Esophagus muscularis mucosa (tissue), 4 donors: ENCODE measurements at regions not wholly inside any gene's neighbourhood (a gene's known extent, or its start where the extent isn't known, plus 50 kb on each side); places are given as distances from the start of the nearest gene placed in this dataset.
"Not testable (repeated sequence)": the region's sequence is repeated elsewhere in the genome, so short reads cannot be mapped to it uniquely, and the experiment has no call there.

ENCODE experiments used
- DNase-seq: peaks from one replicate; pipeline ENCODE4 v3.0.0-alpha.2; 2017; ENCODE audit errors: extremely low spot score
- H3K27ac ChIP-seq, 4 donors: fragments of 200-600 bp; sonication (generic); replicated peaks in 1 of 4; 1 replicate in 3 of 4; 2 replicates in 1 of 4; pipeline ENCODE4 v1.5.1; 2016 to 2019; ENCODE audit warnings: mild to moderate bottlenecking in 1 of 4
- H3K27me3 ChIP-seq, 4 donors: fragments of 200-600 bp; sonication (generic); one replicate each; pipeline versions ENCODE4 v1.5.1 to v1.6.0; 2016 to 2019
- H3K36me3 ChIP-seq, 4 donors: fragments of 200-600 bp; sonication (generic); one replicate each; pipeline ENCODE4 v1.5.1; 2016 to 2019
- H3K4me1 ChIP-seq, 4 donors: fragments of 200-600 bp; sonication (generic); one replicate each; pipeline ENCODE4 v1.5.1; 2016 to 2019
- H3K4me3 ChIP-seq, 4 donors: fragments of 200-600 bp; sonication (generic); 1 replicate in 2 of 4; 2 replicates in 2 of 4; pipeline ENCODE4 v1.5.1; 2016 to 2019; ENCODE audit warnings: mild to moderate bottlenecking in 4 of 4, moderate library complexity in 1 of 4
- H3K9me3 ChIP-seq, 4 donors: fragments of 200-600 bp; sonication (generic); 1 replicate in 3 of 4; 2 replicates in 1 of 4; pipeline ENCODE4 v1.5.1; 2016 to 2019
- EP300 ChIP-seq: sonication (generic); formaldehyde crosslinking; IDR thresholded peaks from one replicate; pipeline ENCODE4 v1.6.1; 2017; ENCODE audit warnings: antibody characterized with exemption
- POLR2A ChIP-seq: fragments of 450-650 bp; IDR thresholded peaks from one replicate; pipeline ENCODE4 v1.6.1; 2017; ENCODE audit warnings: antibody characterized with exemption, moderate library complexity, mild to moderate bottlenecking, low read depth
- POLR2AphosphoS5 ChIP-seq, 2 donors: sonication (generic); formaldehyde crosslinking; IDR thresholded peaks; one replicate each; pipeline ENCODE4 v1.6.1; 2017; ENCODE audit warnings: antibody characterized with exemption in 2 of 2
- WGBS: methylation state at CpG from one replicate; pipeline ENCODE4 v1.1.5; 2018; 5-methylcytosine and 5-hydroxymethylcytosine counted together
- intact Hi-C: fragments of 100-400 bp; cut with DNase I; formaldehyde crosslinking; loops from one replicate; pipeline ENCODE4 v1.15.1; 2023
- TF ChIP-seq, protein P1 (sequence below), 3 experiments: fragments of 200-600 bp in 2 of 3; fragments of 450-650 bp in 1 of 3; sonication (generic) in 2 of 3; IDR thresholded peaks; one replicate each; pipeline ENCODE4 v1.5.1; 2017 to 2019; ENCODE audit warnings: antibody characterized with exemption in 3 of 3, mild to moderate bottlenecking in 2 of 3, moderate library complexity in 1 of 3

DNA sequence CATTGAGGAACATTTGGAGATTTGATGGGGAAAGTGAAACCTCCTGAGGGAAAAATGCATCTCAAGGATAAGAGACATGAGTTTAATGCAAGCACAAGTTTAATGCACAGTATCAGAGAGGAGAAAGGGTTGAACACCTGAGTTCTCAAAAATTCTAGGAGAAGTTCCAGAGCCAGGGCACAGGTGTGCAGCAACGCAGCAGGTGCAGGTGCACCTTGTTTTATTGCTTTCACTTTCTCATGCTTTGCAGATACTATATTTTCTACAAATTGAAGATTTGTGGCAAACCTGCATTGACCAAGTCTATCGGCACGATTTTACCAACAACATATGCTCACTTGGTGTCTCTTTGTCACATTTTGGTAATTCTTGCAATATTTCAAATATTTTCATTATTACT is 267.6 kb upstream of the HNRNPA3 start:
- Histone ChIP-seq H3K9me3 (peaks cover 0 to 5% (median 0%) of the 10 kb centered on the region in 4 donors), H3K36me3 (no peaks in the 10 kb centered on the region), H3K4me3 (no peak overlapping the region), H3K27me3 (no peaks in the 10 kb centered on the region), H3K4me1 (no peaks in the 10 kb centered on the region), H3K27ac (no peak overlapping the region)
- intact Hi-C loops, result no loop called here
- WGBS, result 92% methylated on average over 3 of the region's 3 CpGs
- no peak for DNase-seq
- TF ChIP-seq, protein P1, sequence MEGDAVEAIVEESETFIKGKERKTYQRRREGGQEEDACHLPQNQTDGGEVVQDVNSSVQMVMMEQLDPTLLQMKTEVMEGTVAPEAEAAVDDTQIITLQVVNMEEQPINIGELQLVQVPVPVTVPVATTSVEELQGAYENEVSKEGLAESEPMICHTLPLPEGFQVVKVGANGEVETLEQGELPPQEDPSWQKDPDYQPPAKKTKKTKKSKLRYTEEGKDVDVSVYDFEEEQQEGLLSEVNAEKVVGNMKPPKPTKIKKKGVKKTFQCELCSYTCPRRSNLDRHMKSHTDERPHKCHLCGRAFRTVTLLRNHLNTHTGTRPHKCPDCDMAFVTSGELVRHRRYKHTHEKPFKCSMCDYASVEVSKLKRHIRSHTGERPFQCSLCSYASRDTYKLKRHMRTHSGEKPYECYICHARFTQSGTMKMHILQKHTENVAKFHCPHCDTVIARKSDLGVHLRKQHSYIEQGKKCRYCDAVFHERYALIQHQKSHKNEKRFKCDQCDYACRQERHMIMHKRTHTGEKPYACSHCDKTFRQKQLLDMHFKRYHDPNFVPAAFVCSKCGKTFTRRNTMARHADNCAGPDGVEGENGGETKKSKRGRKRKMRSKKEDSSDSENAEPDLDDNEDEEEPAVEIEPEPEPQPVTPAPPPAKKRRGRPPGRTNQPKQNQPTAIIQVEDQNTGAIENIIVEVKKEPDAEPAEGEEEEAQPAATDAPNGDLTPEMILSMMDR (IDR thresholded peaks at IDR 0.05), result no peak
- TF ChIP-seq POLR2A (no peak), EP300 (no peak), POLR2AphosphoS5 (IDR thresholded peaks at IDR 0.05) (no peak)

DNA sequence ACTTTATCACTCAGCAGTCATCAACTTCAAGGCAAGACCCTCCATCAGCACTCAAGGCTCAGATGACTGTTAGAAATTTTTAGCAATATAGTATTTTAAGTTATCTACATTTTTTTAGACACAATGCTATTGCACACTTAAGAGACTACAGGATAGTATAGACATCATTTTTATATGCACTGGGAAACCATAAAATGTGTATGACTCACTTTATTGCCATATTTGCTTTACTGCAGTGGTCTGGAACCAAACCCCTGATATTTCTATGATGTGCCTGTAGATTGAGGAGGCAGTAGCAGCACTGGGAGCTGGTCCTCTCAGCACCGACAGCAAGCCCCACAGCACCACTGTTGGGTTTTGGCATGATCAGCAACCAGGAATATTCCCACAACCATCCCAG is 264.8 kb upstream of the HNRNPA3 start:
- no peaks in the 10 kb centered on the region for H3K27me3 ChIP-seq
- H3K9me3 ChIP-seq, result peaks cover 0 to 11% (median 0%) of the 10 kb centered on the region in 4 donors
- no peak for DNase-seq
- H3K36me3 ChIP-seq, result no peaks in the 10 kb centered on the region
- intact Hi-C loops, result no loop called here
- no peak overlapping the region for H3K4me3 ChIP-seq
- H3K27ac ChIP-seq, result no peak overlapping the region
- no peak for TF ChIP-seq POLR2AphosphoS5 (IDR thresholded peaks at IDR 0.05)
- no peak for TF ChIP-seq POLR2A
- TF ChIP-seq, protein P1 (IDR thresholded peaks at IDR 0.05), result no peak
- TF ChIP-seq EP300, result no peak
- WGBS, result 89% methylated on average over 1 of the region's 1 CpG
- no peaks in the 10 kb centered on the region for H3K4me1 ChIP-seq

DNA sequence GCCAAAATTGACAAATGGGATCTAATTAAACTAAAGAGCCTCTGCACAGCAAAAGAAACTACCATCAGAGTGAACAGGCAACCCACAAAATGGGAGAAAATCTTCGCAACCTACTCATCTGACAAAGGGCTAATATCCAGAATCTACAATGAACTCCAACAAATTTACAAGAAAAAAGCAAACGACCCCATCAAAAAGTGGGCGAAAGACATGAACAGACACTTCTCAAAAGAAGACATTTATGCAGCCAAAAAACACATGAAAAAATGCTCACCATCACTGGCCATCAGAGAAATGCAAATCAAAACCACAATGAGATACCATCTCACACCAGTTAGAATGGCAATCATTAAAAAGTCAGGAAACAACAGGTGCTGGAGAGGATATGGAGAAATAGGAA is 261.4 kb upstream of the HNRNPA3 start:
- WGBS, result 87% methylated on average over 3 of the region's 3 CpGs
- H3K9me3 ChIP-seq, result peaks cover 0 to 11% (median 0%) of the 10 kb centered on the region in 4 donors
- DNase-seq, H3K27me3 ChIP-seq, H3K27ac ChIP-seq, H3K4me3 ChIP-seq, intact Hi-C loops, H3K36me3 ChIP-seq, H3K4me1 ChIP-seq: not testable (repeated sequence)

DNA sequence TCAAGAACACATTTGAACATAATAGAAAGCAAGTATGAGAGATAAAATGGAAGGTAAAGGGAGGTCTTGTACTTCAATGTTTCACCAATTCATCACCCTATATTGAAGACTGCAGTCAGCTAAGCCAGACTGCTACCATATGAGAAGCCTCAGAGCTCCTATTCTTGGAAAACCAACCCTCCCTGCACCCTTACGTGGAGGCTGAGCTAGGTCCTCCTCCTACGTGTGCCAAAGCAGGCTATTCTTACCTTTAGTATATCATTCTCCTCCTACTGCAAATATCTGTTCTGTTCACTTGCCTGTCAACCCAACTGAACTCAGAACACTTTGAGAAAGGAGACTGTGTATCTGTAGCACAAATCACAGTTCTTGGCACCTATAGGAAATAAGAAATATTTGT is 255.8 kb upstream of the HNRNPA3 start:
- WGBS, result 43% methylated on average over 2 of the region's 2 CpGs
- Histone ChIP-seq H3K4me1 (no peaks in the 10 kb centered on the region), H3K9me3 (no peaks in the 10 kb centered on the region), H3K27me3 (no peaks in the 10 kb centered on the region), H3K36me3 (no peaks in the 10 kb centered on the region), H3K27ac (no peak overlapping the region), H3K4me3 (no peak overlapping the region)
- no peak for DNase-seq
- no peak for TF ChIP-seq EP300
- TF ChIP-seq, protein P1 (IDR thresholded peaks at IDR 0.05), result no peak
- TF ChIP-seq POLR2AphosphoS5 (IDR thresholded peaks at IDR 0.05), result no peak
- no peak for TF ChIP-seq POLR2A
- intact Hi-C loops, result no loop called here

DNA sequence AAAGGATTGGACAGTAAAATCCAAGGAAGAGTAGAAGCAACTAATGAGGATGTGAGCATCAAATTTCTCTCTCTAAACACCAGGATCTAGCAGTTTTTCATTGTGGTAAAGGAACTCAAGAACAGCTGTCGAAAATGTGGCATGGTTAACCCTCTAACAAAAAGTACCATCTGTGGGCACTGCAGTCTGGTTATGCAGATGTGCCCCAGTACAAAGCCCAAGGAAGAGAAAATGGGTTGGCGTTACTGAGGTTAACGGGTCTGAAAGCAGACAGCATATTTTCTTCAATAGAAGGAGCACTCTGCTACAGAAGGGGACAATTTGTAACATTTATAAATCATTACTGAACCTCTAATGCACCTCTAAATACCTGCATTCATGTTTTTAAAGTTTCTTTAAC is 253.0 kb upstream of the HNRNPA3 start:
- Histone ChIP-seq H3K27ac (no peak overlapping the region), H3K9me3 (no peaks in the 10 kb centered on the region), H3K27me3 (no peaks in the 10 kb centered on the region), H3K4me3 (no peak overlapping the region), H3K36me3 (no peaks in the 10 kb centered on the region), H3K4me1 (no peaks in the 10 kb centered on the region)
- DNase-seq, result no peak
- intact Hi-C loops, result no loop called here
- no peak for TF ChIP-seq POLR2A
- TF ChIP-seq, protein P1 (IDR thresholded peaks at IDR 0.05), result no peak
- TF ChIP-seq POLR2AphosphoS5 (IDR thresholded peaks at IDR 0.05), result no peak
- TF ChIP-seq EP300, result no peak
- 88% methylated on average over 3 of the region's 3 CpGs for WGBS
